COR-L47 (cell line): ENCODE measurements at regions not wholly inside any gene's neighbourhood (a gene's known extent, or its start where the extent isn't known, plus 50 kb on each side); places are given as distances from the start of the nearest gene placed in this dataset.
"Not testable (repeated sequence)": the region's sequence is repeated elsewhere in the genome, so short reads cannot be mapped to it uniquely, and the experiment has no call there.

ENCODE experiments used
- DNase-seq: peaks from one replicate; lab custom pipeline; 2025; lab: John Stamatoyannopoulos, UW

GRCh38 chr10:85459906-85460305 lies 906.7 kb downstream of the GRID1 start:
- DNase-seq: no peak

- DNase-seq: no peak
Observed at GRCh38 chr10:85464336-85464735, 902.3 kb downstream of the GRID1 start.

- DNase-seq: no peak
Observed at GRCh38 chr10:85477979-85478378, 888.6 kb downstream of the GRID1 start.

GRCh38 chr10:85490431-85490830 lies 876.2 kb downstream of the GRID1 start:
- no peak for DNase-seq

- DNase-seq: no peak
Observed at GRCh38 chr10:85491652-85492051, 874.9 kb downstream of the GRID1 start.

GRCh38 chr10:85492684-85493083 lies 873.9 kb downstream of the GRID1 start:
- DNase-seq: no peak

- no peak for DNase-seq
Observed at GRCh38 chr10:85493703-85494102, 872.9 kb downstream of the GRID1 start.

GRCh38 chr10:85504641-85505040 lies 862.0 kb downstream of the GRID1 start:
- DNase-seq: not testable (repeated sequence)

- DNase-seq: no peak
Observed at GRCh38 chr10:85508159-85508558, 858.4 kb downstream of the GRID1 start.

GRCh38 chr10:85510682-85511081 lies 855.9 kb downstream of the GRID1 start:
- no peak for DNase-seq

- DNase-seq: no peak
Observed at GRCh38 chr10:85513436-85513835, 853.2 kb downstream of the GRID1 start.

GRCh38 chr10:85515316-85515715 lies 851.3 kb downstream of the GRID1 start:
- DNase-seq: no peak

- DNase-seq: no peak
Observed at GRCh38 chr10:85524001-85524666, 842.5 kb downstream of the GRID1 start.

- DNase-seq: no peak
Observed at GRCh38 chr10:85527616-85528317, 838.8 kb downstream of the GRID1 start.

GRCh38 chr10:85528318-85528652 lies 838.3 kb downstream of the GRID1 start:
- DNase-seq: no peak

GRCh38 chr10:85531706-85532105 lies 834.9 kb downstream of the GRID1 start:
- DNase-seq: no peak

- DNase-seq: no peak
Observed at GRCh38 chr10:85532773-85533172, 833.8 kb downstream of the GRID1 start.

- DNase-seq: no peak
Observed at GRCh38 chr10:85535926-85536325, 830.7 kb downstream of the GRID1 start.

GRCh38 chr10:85537561-85537960 lies 829.0 kb downstream of the GRID1 start:
- no peak for DNase-seq

- DNase-seq: no peak
Observed at GRCh38 chr10:85538601-85539000, 828.0 kb downstream of the GRID1 start.

GRCh38 chr10:85542152-85542551 lies 824.4 kb downstream of the GRID1 start:
- no peak for DNase-seq

- no peak for DNase-seq
Observed at GRCh38 chr10:85542936-85543730, 823.5 kb downstream of the GRID1 start.

GRCh38 chr10:85544956-85545355 lies 821.6 kb downstream of the GRID1 start:
- DNase-seq: no peak
